GM23248 (cell line): ENCODE measurements at regions not wholly inside any gene's neighbourhood (a gene's known extent, or its start where the extent isn't known, plus 50 kb on each side); places are given as distances from the start of the nearest gene placed in this dataset.

Experiments
- DNase-seq: peaks from one replicate; pipeline ENCODE4 v3.0.0-alpha.2; 2015
- H2AFZ ChIP-seq: fragments of 200-600 bp; sonication (generic); 2 replicates; pipeline ENCODE4 v1.6.1; 2016; ENCODE audit warnings: antibody characterized with exemption
- H3F3A ChIP-seq: fragments of 200-600 bp; sonication (generic); 2 replicates; pipeline ENCODE4 v1.6.1; 2016; ENCODE audit warnings: mild to moderate bottlenecking, antibody characterized with exemption, mixed run types; ENCODE audit not compliant: insufficient read depth
- H3K27ac ChIP-seq: fragments of 200-600 bp; sonication (generic); 2 replicates; pipeline ENCODE4 v1.5.1; 2016; ENCODE audit warnings: mild to moderate bottlenecking
- H3K27me3 ChIP-seq: fragments of 200-600 bp; sonication (generic); replicated peaks from 2 replicates; pipeline ENCODE4 v1.6.1; 2016; ENCODE audit warnings: mild to moderate bottlenecking; ENCODE audit not compliant: insufficient read depth
- H3K36me3 ChIP-seq: fragments of 200-600 bp; sonication (generic); 2 replicates; pipeline ENCODE4 v1.6.1; 2016; ENCODE audit warnings: low read depth, mild to moderate bottlenecking
- H3K4me1 ChIP-seq: fragments of 200-600 bp; sonication (generic); 2 replicates; pipeline ENCODE4 v1.6.1; 2016; ENCODE audit warnings: mild to moderate bottlenecking; ENCODE audit not compliant: insufficient read depth
- H3K4me2 ChIP-seq: fragments of 200-600 bp; sonication (generic); one replicate; pipeline ENCODE4 v1.6.1; 2016; ENCODE audit warnings: mild to moderate bottlenecking; ENCODE audit not compliant: unreplicated experiment
- H3K4me3 ChIP-seq: fragments of 200-600 bp; sonication (generic); 2 replicates; pipeline ENCODE4 v1.5.1; 2016; ENCODE audit warnings: mild to moderate bottlenecking
- H3K79me2 ChIP-seq: fragments of 200-600 bp; sonication (generic); 2 replicates; pipeline ENCODE4 v1.6.1; 2016; ENCODE audit warnings: mild to moderate bottlenecking; ENCODE audit not compliant: insufficient read depth
- H3K9ac ChIP-seq: fragments of 200-600 bp; sonication (generic); 2 replicates; pipeline ENCODE4 v1.6.1; 2016; ENCODE audit warnings: mild to moderate bottlenecking
- H3K9me2 ChIP-seq: fragments of 200-600 bp; sonication (generic); 2 replicates; pipeline ENCODE4 v1.6.1; 2016; ENCODE audit warnings: mixed run types, mild to moderate bottlenecking, moderate library complexity; ENCODE audit not compliant: insufficient read depth
- H3K9me3 ChIP-seq: fragments of 200-600 bp; sonication (generic); one replicate; pipeline ENCODE4 v1.6.1; 2017; ENCODE audit warnings: low read depth
- H4K20me1 ChIP-seq: fragments of 200-600 bp; sonication (generic); 2 replicates; pipeline ENCODE4 v1.6.0; 2016; ENCODE audit not compliant: insufficient read depth
- EZH2 ChIP-seq: fragments of 200-600 bp; sonication (generic); IDR thresholded peaks from 2 replicates; pipeline ENCODE4 v1.6.1; 2018; ENCODE audit warnings: antibody characterized with exemption, mild to moderate bottlenecking; ENCODE audit not compliant: insufficient read depth, poor library complexity, severe bottlenecking
- EZH2phosphoT487 ChIP-seq: fragments of 200-600 bp; sonication (generic); IDR thresholded peaks from 2 replicates; pipeline ENCODE4 v1.6.1; 2018; ENCODE audit warnings: antibody characterized with exemption, moderate library complexity, mild to moderate bottlenecking, low read depth; ENCODE audit not compliant: insufficient read depth
- WGBS, 2 experiments: methylation state at CpG; one replicate each; pipeline ENCODE4 v1.1.6; 2015 to 2017; ENCODE audit warnings: low lambda C conversion rate in 2 of 2, low coverage in 1 of 2; ENCODE audit errors: missing lambda C conversion rate in 2 of 2; 5-methylcytosine and 5-hydroxymethylcytosine counted together
- in situ Hi-C: fragments of 300-500 bp; cut with MboI; formaldehyde crosslinking; loops from 2 replicates; pipeline ENCODE4 v1.15.0; 2020

DNA sequence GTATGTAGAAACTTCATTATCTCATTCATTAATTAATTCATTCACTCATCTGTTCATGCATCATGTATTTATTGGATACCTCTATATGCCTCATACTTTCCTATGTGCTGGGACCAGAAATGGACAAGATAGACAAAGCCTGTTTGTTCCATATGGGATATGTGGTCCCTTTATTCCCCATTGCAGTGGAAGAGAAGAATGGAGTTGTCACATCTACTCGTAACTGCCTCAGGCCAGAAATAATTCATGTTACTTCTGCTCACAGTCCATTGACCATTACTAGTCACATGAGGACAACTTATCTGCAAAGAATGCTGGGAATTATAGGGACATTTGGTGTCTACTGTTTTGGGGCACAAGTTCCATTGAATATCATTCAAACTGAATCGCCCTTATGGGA, 327.8 kb downstream of the MATN1 start:
- no peaks in the 10 kb centered on the region for H3K4me1 ChIP-seq
- no peaks in the 10 kb centered on the region for H3K9me3 ChIP-seq
- H3K4me3 ChIP-seq = no peak overlapping the region
- H3K9me2 ChIP-seq = no peaks in the 10 kb centered on the region
- WGBS, 2 experiments = 61 to 65% methylated on average over 2 of the region's 2 CpGs
- no peak for DNase-seq
- no peaks in the 10 kb centered on the region for H4K20me1 ChIP-seq
- H3K27ac ChIP-seq = no peak overlapping the region
- peaks cover 16% of the 10 kb centered on the region for H3K27me3 ChIP-seq
- no peaks in the 10 kb centered on the region for H3F3A ChIP-seq
- no peaks in the 10 kb centered on the region for H3K36me3 ChIP-seq
- H3K9ac ChIP-seq = no peak overlapping the region
- no peak overlapping the region for H3K4me2 ChIP-seq
- TF ChIP-seq EZH2 (no peak), EZH2phosphoT487 (no peak)
- in situ Hi-C loops = no loop called here
- no peak overlapping the region for H2AFZ ChIP-seq
- no peaks in the 10 kb centered on the region for H3K79me2 ChIP-seq

DNA sequence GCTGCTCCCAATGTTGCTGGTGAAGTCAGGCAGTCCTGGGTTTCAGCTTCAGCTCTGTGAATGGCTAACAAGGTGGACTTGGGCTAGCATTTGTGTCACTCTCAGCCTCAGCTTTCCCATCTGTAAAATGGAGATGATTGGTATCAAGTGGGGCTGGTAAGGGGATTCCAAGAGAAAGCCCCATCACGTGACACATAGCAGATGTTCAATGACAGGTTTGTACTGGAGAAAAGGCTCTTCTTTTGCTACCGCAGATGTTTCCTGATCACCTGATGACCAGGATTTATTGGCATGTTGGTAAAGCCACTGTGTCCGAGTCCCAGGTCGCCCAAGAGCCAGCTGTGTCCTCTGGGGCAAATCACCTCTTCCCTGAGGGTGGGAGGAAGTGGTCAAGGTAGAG, 335.0 kb downstream of the MATN1 start:
- Histone ChIP-seq H4K20me1 (no peaks in the 10 kb centered on the region), H3K36me3 (no peaks in the 10 kb centered on the region), H3F3A (no peaks in the 10 kb centered on the region), H3K9me2 (no peaks in the 10 kb centered on the region), H3K27me3 (peaks cover 14% of the 10 kb centered on the region), H3K9me3 (no peaks in the 10 kb centered on the region), H2AFZ (no peak overlapping the region), H3K79me2 (no peaks in the 10 kb centered on the region), H3K27ac (no peak overlapping the region), H3K4me1 (no peaks in the 10 kb centered on the region), H3K4me3 (no peak overlapping the region), H3K9ac (no peak overlapping the region), H3K4me2 (no peak overlapping the region)
- DNase-seq = no peak
- 54 to 55% methylated on average over 4 of the region's 4 CpGs for WGBS, 2 experiments
- in situ Hi-C loops = no loop called here
- no peak for TF ChIP-seq EZH2phosphoT487
- TF ChIP-seq EZH2 = no peak

DNA sequence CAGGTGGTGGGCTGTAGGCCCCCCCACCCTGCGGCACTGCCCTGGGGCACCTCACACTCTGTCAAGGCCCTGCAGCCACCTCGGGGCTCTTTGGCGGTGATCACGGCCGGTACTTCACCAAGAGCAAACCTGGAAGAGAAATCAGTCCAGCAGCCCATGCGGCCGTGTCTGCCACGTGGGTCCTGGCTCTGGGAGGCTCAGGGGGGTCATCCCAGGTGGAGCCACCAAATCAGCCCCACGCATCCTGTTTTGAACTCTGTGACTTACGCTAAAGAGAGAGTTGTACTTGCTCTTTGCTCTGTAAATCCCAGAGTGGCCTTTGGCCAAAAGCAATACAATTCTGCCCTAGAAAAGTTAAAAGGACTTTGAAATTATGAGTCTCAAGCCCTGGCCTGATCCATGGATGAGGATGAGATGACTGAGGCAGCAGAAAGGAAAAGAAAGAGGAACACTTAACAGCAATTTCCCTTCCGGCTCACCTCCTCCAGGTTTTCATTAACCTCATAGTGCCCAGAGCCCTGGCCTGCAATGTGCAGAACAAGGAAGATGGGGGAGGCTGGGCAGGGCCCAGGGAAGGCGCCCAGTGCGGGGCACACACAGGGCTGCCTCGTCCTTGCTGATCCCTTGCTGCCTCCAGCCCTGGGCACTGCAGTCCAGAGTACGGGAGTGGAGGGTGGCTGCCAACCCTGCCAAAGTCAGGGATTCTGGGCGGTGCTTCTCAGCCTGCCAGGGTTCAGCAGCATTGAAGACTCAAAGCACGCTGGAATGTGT, 337.0 kb downstream of the MATN1 start:
- in situ Hi-C loops = no loop called here
- no peak for DNase-seq
- Histone ChIP-seq H3K27me3 (peaks cover 13% of the 10 kb centered on the region), H3K4me3 (no peak overlapping the region), H3K27ac (no peak overlapping the region), H3K9me2 (no peaks in the 10 kb centered on the region), H3K4me1 (no peaks in the 10 kb centered on the region), H3K9me3 (no peaks in the 10 kb centered on the region), H3K36me3 (no peaks in the 10 kb centered on the region), H2AFZ (no peak overlapping the region), H3K9ac (no peak overlapping the region), H3F3A (no peaks in the 10 kb centered on the region), H3K4me2 (no peak overlapping the region), H3K79me2 (no peaks in the 10 kb centered on the region), H4K20me1 (no peaks in the 10 kb centered on the region)
- 55% methylated on average over 17 of the region's 17 CpGs for WGBS, 2 experiments
- TF ChIP-seq EZH2 = no peak

DNA sequence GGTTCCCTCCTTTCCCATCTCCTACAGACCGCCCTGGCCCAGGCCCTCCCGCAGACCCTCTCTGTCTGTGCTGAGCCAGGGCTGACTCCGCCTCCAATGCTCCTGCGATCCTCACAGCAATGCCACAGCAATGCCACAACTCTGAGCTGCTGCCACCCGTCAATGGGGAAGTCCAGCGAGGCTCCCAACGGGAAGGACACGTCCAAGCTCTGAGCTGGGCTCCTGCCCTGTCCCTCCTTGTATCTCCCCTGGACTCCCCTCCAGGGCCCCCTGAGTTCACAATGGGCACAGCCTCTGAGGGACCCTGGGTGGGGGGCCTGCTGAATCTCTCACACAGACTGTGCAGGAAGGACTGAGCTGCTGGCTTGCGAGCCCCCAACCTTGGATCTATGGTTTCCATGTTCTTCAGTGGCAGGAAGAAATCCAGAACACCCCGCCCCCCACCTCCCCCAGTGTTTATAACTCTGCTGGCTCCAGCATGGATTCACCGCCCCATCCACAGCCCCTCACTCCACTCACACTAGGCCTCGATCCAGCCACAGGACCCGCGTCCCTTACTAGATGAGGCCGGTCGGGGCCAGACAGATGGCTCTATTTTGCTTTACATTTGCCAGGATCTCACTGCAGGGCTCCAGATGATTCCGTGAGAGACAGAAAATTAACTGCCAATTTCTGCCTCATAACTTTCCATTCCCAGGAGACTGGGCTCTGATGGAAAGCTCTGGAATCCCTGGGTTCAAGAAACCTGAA, 338.0 kb downstream of the MATN1 start:
- Histone ChIP-seq H3K4me3 (no peak overlapping the region), H3K9me2 (no peaks in the 10 kb centered on the region), H3K27me3 (peaks cover 7% of the 10 kb centered on the region; the same call in 1 of the 2 replicates), H3K4me2 (no peak overlapping the region), H3F3A (no peaks in the 10 kb centered on the region), H3K9me3 (no peaks in the 10 kb centered on the region), H3K79me2 (no peaks in the 10 kb centered on the region), H3K9ac (no peak overlapping the region), H2AFZ (no peak overlapping the region), H3K27ac (no peak overlapping the region), H4K20me1 (no peaks in the 10 kb centered on the region), H3K4me1 (no peaks in the 10 kb centered on the region), H3K36me3 (no peaks in the 10 kb centered on the region)
- in situ Hi-C loops = no loop called here
- DNase-seq = no peak
- WGBS, 2 experiments = 54 to 58% methylated on average over 17 of the region's 17 CpGs
- TF ChIP-seq EZH2 (no peak), EZH2phosphoT487 (no peak)
